ENCODE measurements at regions not wholly inside any gene's neighbourhood (a gene's known extent, or its start where the extent isn't known, plus 50 kb on each side); places are given as distances from the start of the nearest gene placed in this dataset.

GRCh38 chr17:33977729-33978514 is 277.2 kb upstream of the CCL2 start:
- Mint-ChIP-seq H3K4me1 (ENCODE audit: unreplicated experiment) (no peaks in the 10 kb centered on the region), H3K36me3 (ENCODE audit: unreplicated experiment) (no peaks in the 10 kb centered on the region), H3K27me3 (ENCODE audit: unreplicated experiment) (no peaks in the 10 kb centered on the region), H3K9me3 (ENCODE audit: unreplicated experiment) (peaks cover 55% of the 10 kb centered on the region), H3K27ac (ENCODE audit: unreplicated experiment) (no peak overlapping the region), H3K4me3 (ENCODE audit: unreplicated experiment) (no peak overlapping the region)
- no peak for TF ChIP-seq CTCF (IDR thresholded peaks at IDR 0.05)
- DNase-seq (ENCODE audit: extremely low spot score, unreplicated experiment) = peak; percentile 70

- TF ChIP-seq CTCF (IDR thresholded peaks at IDR 0.05) = no peak
- H3K27me3 Mint-ChIP-seq (ENCODE audit: unreplicated experiment) = no peaks in the 10 kb centered on the region
- no peaks in the 10 kb centered on the region for H3K36me3 Mint-ChIP-seq (ENCODE audit: unreplicated experiment)
- no peak overlapping the region for H3K27ac Mint-ChIP-seq (ENCODE audit: unreplicated experiment)
- H3K4me1 Mint-ChIP-seq (ENCODE audit: unreplicated experiment) = no peaks in the 10 kb centered on the region
- H3K4me3 Mint-ChIP-seq (ENCODE audit: unreplicated experiment) = no peak overlapping the region
- DNase-seq (ENCODE audit: extremely low spot score, unreplicated experiment) = no peak
- H3K9me3 Mint-ChIP-seq (ENCODE audit: unreplicated experiment) = peaks cover 53% of the 10 kb centered on the region
Measured at GRCh38 chr17:33978889-33979288, 276.2 kb upstream of the CCL2 start.

- Mint-ChIP-seq H3K4me1 (ENCODE audit: unreplicated experiment) (no peaks in the 10 kb centered on the region), H3K36me3 (ENCODE audit: unreplicated experiment) (no peaks in the 10 kb centered on the region), H3K4me3 (ENCODE audit: unreplicated experiment) (no peak overlapping the region), H3K9me3 (ENCODE audit: unreplicated experiment) (peaks cover 44% of the 10 kb centered on the region), H3K27ac (ENCODE audit: unreplicated experiment) (no peak overlapping the region), H3K27me3 (ENCODE audit: unreplicated experiment) (no peaks in the 10 kb centered on the region)
- TF ChIP-seq CTCF (IDR thresholded peaks at IDR 0.05) = no peak
- DNase-seq (ENCODE audit: extremely low spot score, unreplicated experiment) = no peak
Measured at GRCh38 chr17:33980193-33980592, 274.9 kb upstream of the CCL2 start.

GRCh38 chr17:33981711-33982601 is 273.1 kb upstream of the CCL2 start:
- Mint-ChIP-seq H3K4me3 (ENCODE audit: unreplicated experiment) (no peak overlapping the region), H3K4me1 (ENCODE audit: unreplicated experiment) (no peaks in the 10 kb centered on the region)

More at GRCh38 chr17:33981711-33982601, 273.1 kb upstream of the CCL2 start:
- no peak for DNase-seq (ENCODE audit: extremely low spot score, unreplicated experiment)
- Mint-ChIP-seq H3K27ac (ENCODE audit: unreplicated experiment) (no peak overlapping the region), H3K9me3 (ENCODE audit: unreplicated experiment) (peaks cover 31% of the 10 kb centered on the region), H3K27me3 (ENCODE audit: unreplicated experiment) (no peaks in the 10 kb centered on the region), H3K36me3 (ENCODE audit: unreplicated experiment) (no peaks in the 10 kb centered on the region)
- no peak for TF ChIP-seq CTCF (IDR thresholded peaks at IDR 0.05)

Measured in osteocyte (in vitro differentiated cells).